ENCODE measurements at regions not wholly inside any gene's neighbourhood (a gene's known extent, or its start where the extent isn't known, plus 50 kb on each side); places are given as distances from the start of the nearest gene placed in this dataset.

DNA sequence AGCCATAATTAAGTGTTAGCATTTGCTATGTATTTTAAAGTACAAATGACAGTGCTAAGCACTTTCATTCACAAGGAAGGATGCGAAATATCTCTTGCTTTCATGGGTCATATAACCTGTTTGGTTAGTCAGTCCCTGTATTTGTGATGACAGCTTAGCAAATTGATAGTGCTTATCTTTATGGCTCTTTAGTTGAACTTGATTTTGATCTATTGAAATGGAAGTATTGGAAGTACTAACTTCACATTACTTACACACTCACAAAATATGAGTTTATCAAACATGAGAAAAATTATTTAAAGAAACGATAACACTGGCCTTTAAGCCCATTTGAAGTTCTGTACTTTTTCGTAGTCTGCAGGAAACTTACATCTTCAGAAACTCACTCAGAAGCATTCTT is 97.4 kb upstream of the NEUROD1 start:
- Histone ChIP-seq H3K4me2 (ENCODE audit: insufficient read depth, low read length) (no peak overlapping the region), H3K27ac (ENCODE audit: low read depth, low read length) (no peak overlapping the region), H3K9me3 (ENCODE audit: low read depth, low read length) (no peaks in the 10 kb centered on the region), H3K4me3 (ENCODE audit: insufficient read depth, low read length) (no peak overlapping the region), H2AFZ (ENCODE audit: low read length) (no peak overlapping the region), H4K20me1 (ENCODE audit: insufficient read depth, low read length) (no peaks in the 10 kb centered on the region), H3K36me3 (ENCODE audit: insufficient read depth, low read length) (no peaks in the 10 kb centered on the region), H3K27me3 (ENCODE audit: insufficient read depth, low read length) (no peaks in the 10 kb centered on the region), H3K4me1 (ENCODE audit: insufficient read depth, low read length) (peaks cover 13% of the 10 kb centered on the region), H3K79me2 (ENCODE audit: insufficient read depth, low read length) (no peaks in the 10 kb centered on the region)
- TF ChIP-seq, protein P1, sequence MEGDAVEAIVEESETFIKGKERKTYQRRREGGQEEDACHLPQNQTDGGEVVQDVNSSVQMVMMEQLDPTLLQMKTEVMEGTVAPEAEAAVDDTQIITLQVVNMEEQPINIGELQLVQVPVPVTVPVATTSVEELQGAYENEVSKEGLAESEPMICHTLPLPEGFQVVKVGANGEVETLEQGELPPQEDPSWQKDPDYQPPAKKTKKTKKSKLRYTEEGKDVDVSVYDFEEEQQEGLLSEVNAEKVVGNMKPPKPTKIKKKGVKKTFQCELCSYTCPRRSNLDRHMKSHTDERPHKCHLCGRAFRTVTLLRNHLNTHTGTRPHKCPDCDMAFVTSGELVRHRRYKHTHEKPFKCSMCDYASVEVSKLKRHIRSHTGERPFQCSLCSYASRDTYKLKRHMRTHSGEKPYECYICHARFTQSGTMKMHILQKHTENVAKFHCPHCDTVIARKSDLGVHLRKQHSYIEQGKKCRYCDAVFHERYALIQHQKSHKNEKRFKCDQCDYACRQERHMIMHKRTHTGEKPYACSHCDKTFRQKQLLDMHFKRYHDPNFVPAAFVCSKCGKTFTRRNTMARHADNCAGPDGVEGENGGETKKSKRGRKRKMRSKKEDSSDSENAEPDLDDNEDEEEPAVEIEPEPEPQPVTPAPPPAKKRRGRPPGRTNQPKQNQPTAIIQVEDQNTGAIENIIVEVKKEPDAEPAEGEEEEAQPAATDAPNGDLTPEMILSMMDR (IDR thresholded peaks at IDR 0.05; ENCODE audit: extremely low read depth, low read depth, low read length), result no peak
- no peak for DNase-seq (ENCODE audit: insufficient read length, low spot score, missing footprints)

DNA sequence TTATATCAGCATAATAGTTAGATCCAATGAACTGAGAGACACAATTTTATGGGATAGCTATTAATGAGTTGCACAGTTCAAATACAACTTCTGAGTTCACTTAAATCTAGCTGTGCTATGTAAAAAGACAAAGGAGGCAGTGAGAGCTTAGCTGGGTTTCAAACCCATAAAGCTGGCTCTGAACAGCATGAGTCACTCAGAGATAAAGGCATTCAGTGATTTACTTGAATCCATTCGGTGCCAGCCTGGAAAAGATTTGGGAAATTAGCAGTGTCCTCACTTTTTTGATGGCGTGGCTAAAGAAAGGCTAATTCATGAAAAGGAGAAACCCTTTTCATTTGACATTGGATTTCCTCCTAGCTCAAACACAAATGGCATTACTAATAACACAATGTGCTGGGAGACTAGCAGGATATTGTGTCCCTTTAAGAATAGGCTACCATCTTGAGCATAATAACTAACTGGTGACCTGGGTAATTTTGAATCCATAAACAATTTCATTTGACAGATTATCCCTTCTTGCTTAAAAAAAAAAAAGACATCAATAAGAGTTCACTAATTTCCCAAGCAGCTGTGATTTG is 98.4 kb upstream of the NEUROD1 start:
- Histone ChIP-seq H3K4me3 (ENCODE audit: insufficient read depth, low read length) (no peak overlapping the region), H3K79me2 (ENCODE audit: insufficient read depth, low read length) (no peaks in the 10 kb centered on the region), H3K27ac (ENCODE audit: low read depth, low read length) (no peak overlapping the region), H4K20me1 (ENCODE audit: insufficient read depth, low read length) (no peaks in the 10 kb centered on the region), H3K4me1 (ENCODE audit: insufficient read depth, low read length) (peaks cover 13% of the 10 kb centered on the region), H3K27me3 (ENCODE audit: insufficient read depth, low read length) (no peaks in the 10 kb centered on the region), H3K4me2 (ENCODE audit: insufficient read depth, low read length) (no peak overlapping the region), H2AFZ (ENCODE audit: low read length) (no peak overlapping the region), H3K36me3 (ENCODE audit: insufficient read depth, low read length) (no peaks in the 10 kb centered on the region), H3K9me3 (ENCODE audit: low read depth, low read length) (no peaks in the 10 kb centered on the region)
- TF ChIP-seq, protein P1 (IDR thresholded peaks at IDR 0.05; ENCODE audit: extremely low read depth, low read depth, low read length), result no peak
- DNase-seq (ENCODE audit: insufficient read length, low spot score, missing footprints), result no peak

DNA sequence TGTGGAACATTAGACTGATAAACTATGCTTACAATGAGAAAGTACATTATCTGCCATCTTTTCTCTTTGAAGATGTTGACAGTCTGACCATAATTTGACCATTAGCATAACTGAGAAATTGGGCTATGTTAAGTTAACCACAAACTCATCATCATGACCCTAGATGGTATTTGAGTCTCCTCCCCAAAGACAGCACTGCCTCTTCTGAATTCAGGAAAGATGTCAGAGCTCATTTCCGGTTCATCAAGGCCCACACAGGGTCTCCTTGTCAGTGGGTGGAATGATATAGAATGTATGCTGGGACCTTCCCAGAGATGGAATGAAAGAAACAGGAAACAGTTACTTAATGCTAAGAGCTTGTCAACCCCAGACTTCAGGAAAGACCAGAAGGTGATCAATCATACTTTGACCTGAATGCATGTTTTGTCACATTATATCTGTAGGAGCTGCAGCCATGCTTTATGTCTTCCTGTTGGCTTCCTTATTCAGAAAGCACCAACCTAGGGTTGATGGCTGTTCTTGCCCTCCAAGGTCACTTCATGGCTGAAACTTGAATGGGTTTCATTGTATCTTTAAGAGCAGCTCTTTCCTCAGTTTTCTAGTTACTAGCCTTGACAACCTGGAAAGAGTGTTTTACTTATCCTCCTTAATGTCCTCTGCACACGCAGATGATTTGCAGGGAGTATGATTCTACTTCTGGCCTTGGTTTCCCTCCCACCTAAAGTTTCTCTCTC is 99.1 kb upstream of the NEUROD1 start:
- TF ChIP-seq, protein P1 (IDR thresholded peaks at IDR 0.05; ENCODE audit: extremely low read depth, low read depth, low read length), result no peak
- Histone ChIP-seq H3K4me1 (ENCODE audit: insufficient read depth, low read length) (peaks cover 16% of the 10 kb centered on the region), H4K20me1 (ENCODE audit: insufficient read depth, low read length) (no peaks in the 10 kb centered on the region), H3K27ac (ENCODE audit: low read depth, low read length) (no peak overlapping the region), H3K27me3 (ENCODE audit: insufficient read depth, low read length) (no peaks in the 10 kb centered on the region), H3K36me3 (ENCODE audit: insufficient read depth, low read length) (no peaks in the 10 kb centered on the region), H3K4me2 (ENCODE audit: insufficient read depth, low read length) (no peak overlapping the region), H3K9me3 (ENCODE audit: low read depth, low read length) (no peaks in the 10 kb centered on the region), H3K4me3 (ENCODE audit: insufficient read depth, low read length) (no peak overlapping the region), H2AFZ (ENCODE audit: low read length) (peak overlapping the region; percentile 26), H3K79me2 (ENCODE audit: insufficient read depth, low read length) (no peaks in the 10 kb centered on the region)
- no peak for DNase-seq (ENCODE audit: insufficient read length, low spot score, missing footprints)

DNA sequence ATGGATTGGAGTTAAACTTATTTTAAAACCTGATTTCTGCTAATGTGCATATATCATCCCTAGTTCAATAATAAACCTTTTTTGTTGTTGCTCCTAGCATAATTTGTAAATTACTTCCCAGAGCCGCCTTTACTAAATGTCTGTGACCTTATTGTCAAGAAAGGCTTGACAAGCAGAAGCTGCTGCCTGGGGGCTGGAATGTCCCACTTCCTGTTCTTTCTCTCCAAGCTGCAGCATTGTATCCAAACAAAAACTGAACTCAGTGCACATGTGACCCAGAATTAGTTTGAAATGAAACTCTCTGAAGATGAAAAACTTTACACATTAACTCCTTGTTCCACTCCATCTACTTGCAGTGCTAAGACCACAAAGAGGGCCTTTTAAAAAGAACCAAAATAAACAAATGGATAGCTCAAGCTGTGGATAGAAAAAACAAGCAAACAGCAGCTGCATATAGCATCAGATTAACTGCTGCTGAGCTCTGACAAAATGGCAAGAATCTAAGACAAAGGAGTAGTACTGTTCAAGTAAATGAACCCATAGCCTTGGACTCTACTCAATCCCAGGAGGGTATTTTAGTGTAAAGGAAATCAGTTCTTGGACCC is 99.8 kb upstream of the NEUROD1 start:
- H3K27ac ChIP-seq (ENCODE audit: low read depth, low read length), result no peak overlapping the region
- TF ChIP-seq, protein P1 (IDR thresholded peaks at IDR 0.05; ENCODE audit: extremely low read depth, low read depth, low read length), result no peak
- no peaks in the 10 kb centered on the region for H3K9me3 ChIP-seq (ENCODE audit: low read depth, low read length)
- DNase-seq (ENCODE audit: insufficient read length, low spot score, missing footprints), result no peak
- H4K20me1 ChIP-seq (ENCODE audit: insufficient read depth, low read length), result no peaks in the 10 kb centered on the region
- no peak overlapping the region for H2AFZ ChIP-seq (ENCODE audit: low read length)
- peaks cover 16% of the 10 kb centered on the region for H3K4me1 ChIP-seq (ENCODE audit: insufficient read depth, low read length)
- no peak overlapping the region for H3K4me2 ChIP-seq (ENCODE audit: insufficient read depth, low read length)
- H3K4me3 ChIP-seq (ENCODE audit: insufficient read depth, low read length), result no peak overlapping the region
- no peaks in the 10 kb centered on the region for H3K36me3 ChIP-seq (ENCODE audit: insufficient read depth, low read length)
- no peaks in the 10 kb centered on the region for H3K79me2 ChIP-seq (ENCODE audit: insufficient read depth, low read length)
- no peaks in the 10 kb centered on the region for H3K27me3 ChIP-seq (ENCODE audit: insufficient read depth, low read length)
